SK-N-SH (cell line): ENCODE measurements at regions not wholly inside any gene's neighbourhood (a gene's known extent, or its start where the extent isn't known, plus 50 kb on each side); places are given as distances from the start of the nearest gene placed in this dataset.

ENCODE experiments used
- CTCF ChIP-seq: fragments of 200-600 bp; sonication (generic); IDR thresholded peaks from 2 replicates; pipeline ENCODE4 v1.6.1; 2017; ENCODE audit warnings: antibody characterized with exemption, mild to moderate bottlenecking, moderate library complexity
- MAX ChIP-seq: IDR thresholded peaks from 2 replicates; pipeline ENCODE4 v1.4.0; 2012; ENCODE audit warnings: low read depth
- SMC3 ChIP-seq: IDR thresholded peaks from 2 replicates; pipeline ENCODE4 v1.6.1; 2012; ENCODE audit warnings: low read depth, low read length, improper control_type of control experiment
- TEAD4 ChIP-seq: IDR thresholded peaks from 2 replicates; pipeline ENCODE4 v1.4.0; 2012; ENCODE audit warnings: mild to moderate bottlenecking, borderline replicate concordance; ENCODE audit not compliant: insufficient read depth

GRCh38 chr2:239731998-239732665, 293.0 kb downstream of the NDUFA10 start:
- TF ChIP-seq CTCF (no peak), MAX (no peak), TEAD4 (no peak), SMC3 (no peak)
